H9 (cell line): ENCODE measurements at regions not wholly inside any gene's neighbourhood (a gene's known extent, or its start where the extent isn't known, plus 50 kb on each side); places are given as distances from the start of the nearest gene placed in this dataset.

ENCODE experiments used
- DNase-seq: peaks from one replicate; pipeline ENCODE4 v3.0.0-alpha.2; 2017
- H2AFZ ChIP-seq: one replicate; pipeline ENCODE4 v1.6.1; 2013; ENCODE audit warnings: mild to moderate bottlenecking, low read length, control low read depth, moderate library complexity
- H2AK5ac ChIP-seq: 2 replicates; pipeline ENCODE4 v1.6.1; 2013; ENCODE audit warnings: low read length, control low read depth, mixed read lengths; ENCODE audit not compliant: insufficient read length
- H2BK120ac ChIP-seq: one replicate; pipeline ENCODE4 v1.6.1; 2013; ENCODE audit warnings: low read depth, mild to moderate bottlenecking, low read length, control low read depth, inconsistent platforms; ENCODE audit not compliant: poor library complexity, severe bottlenecking
- H2BK12ac ChIP-seq: 2 replicates; pipeline ENCODE4 v1.6.1; 2013; ENCODE audit warnings: low read length, control low read depth, mixed read lengths, low read depth; ENCODE audit not compliant: insufficient read length
- H2BK15ac ChIP-seq: 2 replicates; pipeline ENCODE4 v1.6.1; 2013; ENCODE audit warnings: low read depth, low read length, control low read depth
- H2BK20ac ChIP-seq: one replicate; pipeline ENCODE4 v1.6.1; 2013; ENCODE audit warnings: low read depth, mild to moderate bottlenecking, low read length, control low read depth, inconsistent platforms; ENCODE audit not compliant: poor library complexity, severe bottlenecking
- H2BK5ac ChIP-seq: 2 replicates; pipeline ENCODE4 v1.6.1; 2013; ENCODE audit warnings: low read length, control low read depth, mixed read lengths; ENCODE audit not compliant: insufficient read length
- H3K14ac ChIP-seq: 2 replicates; pipeline ENCODE4 v1.6.1; 2013; ENCODE audit warnings: low read length, control low read depth; ENCODE audit not compliant: insufficient read depth
- H3K18ac ChIP-seq: 2 replicates; pipeline ENCODE4 v1.6.1; 2013; ENCODE audit warnings: low read depth, mild to moderate bottlenecking, mixed read lengths, low read length, control low read depth; ENCODE audit not compliant: insufficient read length
- H3K23ac ChIP-seq: 2 replicates; pipeline ENCODE4 v1.6.1; 2013; ENCODE audit warnings: low read length, control low read depth, mixed read lengths, low read depth; ENCODE audit not compliant: insufficient read length
- H3K23me2 ChIP-seq: 2 replicates; pipeline ENCODE4 v1.6.1; 2013; ENCODE audit warnings: low read depth, mild to moderate bottlenecking, mixed read lengths, low read length, control low read depth; ENCODE audit not compliant: insufficient read length, poor library complexity, severe bottlenecking
- H3K27ac ChIP-seq: 2 replicates; pipeline ENCODE4 v1.5.1; 2013; ENCODE audit warnings: low read length, control low read depth, mixed read lengths, low read depth; ENCODE audit not compliant: insufficient read length
- H3K27me3 ChIP-seq: 2 replicates; pipeline ENCODE4 v1.6.1; 2013; ENCODE audit warnings: low read length, control low read depth, inconsistent platforms; ENCODE audit not compliant: insufficient read depth
- H3K4ac ChIP-seq: 2 replicates; pipeline ENCODE4 v1.6.1; 2013; ENCODE audit warnings: low read depth, mild to moderate bottlenecking, control low read depth, inconsistent platforms, low read length, moderate library complexity
- H3K4me1 ChIP-seq: 2 replicates; pipeline ENCODE4 v1.6.1; 2013; ENCODE audit warnings: low read length, control low read depth, inconsistent platforms; ENCODE audit not compliant: insufficient read depth
- H3K4me2 ChIP-seq: 2 replicates; pipeline ENCODE4 v1.6.1; 2013; ENCODE audit warnings: low read length, control low read depth, mixed read lengths; ENCODE audit not compliant: insufficient read length, insufficient read depth
- H3K56ac ChIP-seq: 2 replicates; pipeline ENCODE4 v1.6.1; 2013; ENCODE audit warnings: low read depth, mild to moderate bottlenecking, mixed read lengths, low read length, control low read depth; ENCODE audit not compliant: insufficient read length
- H3K79me1 ChIP-seq: 2 replicates; pipeline ENCODE4 v1.6.1; 2013; ENCODE audit warnings: low read depth, mild to moderate bottlenecking, moderate library complexity, low read length, control low read depth, inconsistent platforms; ENCODE audit not compliant: insufficient read depth, poor library complexity, severe bottlenecking
- H3K79me2 ChIP-seq: 2 replicates; pipeline ENCODE4 v1.6.1; 2013; ENCODE audit warnings: low read length, control low read depth, inconsistent platforms; ENCODE audit not compliant: insufficient read depth
- H3K9ac ChIP-seq: 2 replicates; pipeline ENCODE4 v1.6.1; 2013; ENCODE audit warnings: low read length, control low read depth, mixed read lengths; ENCODE audit not compliant: insufficient read length; ENCODE audit errors: extremely low read depth
- H3K9me3 ChIP-seq: one replicate; pipeline ENCODE4 v1.6.1; 2013; ENCODE audit warnings: low read depth, low read length, inconsistent platforms; ENCODE audit not compliant: control insufficient read depth
- H3T11ph ChIP-seq: one replicate; pipeline ENCODE4 v1.6.1; 2013; ENCODE audit warnings: mild to moderate bottlenecking, low read length, control low read depth, inconsistent platforms
- H4K20me1 ChIP-seq: one replicate; pipeline ENCODE4 v1.6.1; 2013; ENCODE audit not compliant: control insufficient read depth, insufficient read length, insufficient read depth
- H4K5ac ChIP-seq: 2 replicates; pipeline ENCODE4 v1.6.1; 2013; ENCODE audit warnings: low read depth, mild to moderate bottlenecking, mixed read lengths, low read length, control low read depth; ENCODE audit not compliant: insufficient read length
- H4K8ac ChIP-seq: replicated peaks from 2 replicates; pipeline ENCODE4 v1.6.1; 2013; ENCODE audit warnings: low read length, control low read depth, mixed read lengths, low read depth; ENCODE audit not compliant: insufficient read length
- H4K91ac ChIP-seq: 2 replicates; pipeline ENCODE4 v1.6.1; 2013; ENCODE audit warnings: low read depth, mild to moderate bottlenecking, moderate library complexity, mixed read lengths, low read length, control low read depth; ENCODE audit not compliant: insufficient read length
- H3K27ac Mint-ChIP-seq, 3 experiments: 2 replicates in 2 of 3; 3 replicates in 1 of 3; pipeline ENCODE4 v1.8.0; 2020 to 2021; ENCODE audit warnings: mixed read lengths in 3 of 3, mild to moderate bottlenecking in 1 of 3, moderate library complexity in 1 of 3
- H3K27me3 Mint-ChIP-seq: 2 replicates; pipeline ENCODE4 v1.8.0; 2021; ENCODE audit warnings: low read depth, mild to moderate bottlenecking, moderate library complexity, mixed read lengths
- H3K36me3 Mint-ChIP-seq, 3 experiments: 2 replicates in 2 of 3; 3 replicates in 1 of 3; pipeline ENCODE4 v1.8.0; 2020 to 2021; ENCODE audit warnings: low read depth in 3 of 3, mixed read lengths in 3 of 3; ENCODE audit not compliant: insufficient read depth in 1 of 3
- H3K4me1 Mint-ChIP-seq, 2 experiments: 2 replicates each; pipeline ENCODE4 v1.8.0; 2020; ENCODE audit warnings: mixed read lengths in 2 of 2
- H3K4me3 Mint-ChIP-seq, 2 experiments: 2 replicates in 1 of 2; 3 replicates in 1 of 2; pipeline ENCODE4 v1.8.0; 2020 to 2021; ENCODE audit warnings: mild to moderate bottlenecking in 2 of 2, mixed read lengths in 2 of 2, moderate library complexity in 1 of 2
- H3K9me3 Mint-ChIP-seq, 2 experiments: 2 replicates in 1 of 2; 3 replicates in 1 of 2; pipeline ENCODE4 v1.8.0; 2020; ENCODE audit warnings: mild to moderate bottlenecking in 2 of 2, mixed read lengths in 2 of 2, moderate library complexity in 1 of 2
- CTCF ChIP-seq: fragments of 200-600 bp; sonication (generic); conservative IDR thresholded peaks from 3 replicates; pipeline ENCODE4 v1.8.0; 2021; ENCODE audit warnings: antibody characterized with exemption, mild to moderate bottlenecking
- WGBS: extraction: QIAGEN DNeasy Blood & Tissue Kit; methylation state at CpG from one replicate; pipeline ENCODE4 v1.1.7; 2013; ENCODE audit warnings: missing lambda C conversion rate, low lambda C conversion rate, mixed read lengths; ENCODE audit not compliant: insufficient read length; ENCODE audit errors: extremely low coverage; 5-methylcytosine and 5-hydroxymethylcytosine counted together

GRCh38 chr13:103983948-103984347 is 917.7 kb upstream of the SLC10A2 start:
- Histone ChIP-seq H3K27me3 (no peaks in the 10 kb centered on the region), H4K5ac (no peak overlapping the region), H3K27ac (no peak overlapping the region), H2AK5ac (no peak overlapping the region), H3K9me3 (no peaks in the 10 kb centered on the region), H2BK15ac (no peak overlapping the region), H4K20me1 (no peaks in the 10 kb centered on the region), H4K91ac (no peak overlapping the region), H3K23me2 (no peaks in the 10 kb centered on the region), H4K8ac (no peak overlapping the region), H3K9ac (no peak overlapping the region), H3T11ph (no peak overlapping the region), H2AFZ (no peak overlapping the region), H2BK5ac (no peak overlapping the region), H3K4me2 (no peak overlapping the region), H2BK120ac (no peak overlapping the region), H2BK20ac (no peak overlapping the region), H3K18ac (no peak overlapping the region), H2BK12ac (no peak overlapping the region), H3K79me1 (no peaks in the 10 kb centered on the region), H3K4ac (no peak overlapping the region), H3K23ac (no peak overlapping the region), H3K14ac (no peak overlapping the region), H3K4me1 (no peaks in the 10 kb centered on the region), H3K56ac (no peak overlapping the region), H3K79me2 (no peaks in the 10 kb centered on the region)
- WGBS, result no CpG with 5 or more reads among the region's 3 CpGs
- no peak overlapping the region for H3K4me3 Mint-ChIP-seq
- H3K27me3 Mint-ChIP-seq, result no peaks in the 10 kb centered on the region
- no peaks in the 10 kb centered on the region for H3K36me3 Mint-ChIP-seq
- H3K27ac Mint-ChIP-seq, result no peak overlapping the region
- TF ChIP-seq CTCF, result no peak
- H3K9me3 Mint-ChIP-seq, result no peaks in the 10 kb centered on the region
- no peaks in the 10 kb centered on the region for H3K4me1 Mint-ChIP-seq
- no peak for DNase-seq
